Left renal pelvis (tissue), 4 donors: ENCODE measurements at regions not wholly inside any gene's neighbourhood (a gene's known extent, or its start where the extent isn't known, plus 50 kb on each side); places are given as distances from the start of the nearest gene placed in this dataset.

Experiments used
- DNase-seq, 4 donors: peaks; one replicate each; pipeline ENCODE4 v3.0.0-alpha.2; 2013; ENCODE audit warnings: low read depth in 4 of 4, low spot score in 3 of 4

DNA sequence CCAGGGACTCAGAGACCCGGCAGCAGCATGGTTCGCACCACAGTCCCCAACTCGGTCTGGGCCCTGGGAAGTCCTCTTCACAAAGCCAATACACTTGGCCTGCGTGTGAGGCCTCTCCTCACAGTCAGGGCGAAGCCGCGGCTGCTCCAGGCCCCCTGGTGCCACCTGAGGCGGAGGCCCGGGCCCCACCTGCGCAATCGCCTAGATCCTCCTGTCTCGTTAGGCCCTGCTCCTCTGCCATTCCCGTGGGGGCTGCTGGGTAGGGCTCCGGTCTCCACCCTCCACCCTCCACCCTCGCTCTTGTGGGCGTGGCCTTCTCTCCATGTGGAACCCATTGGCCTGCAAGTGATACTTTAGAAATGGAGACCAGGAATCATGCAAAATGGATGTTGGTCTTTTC is 553.3 kb downstream of the INHBA start:
- DNase-seq: no peak

DNA sequence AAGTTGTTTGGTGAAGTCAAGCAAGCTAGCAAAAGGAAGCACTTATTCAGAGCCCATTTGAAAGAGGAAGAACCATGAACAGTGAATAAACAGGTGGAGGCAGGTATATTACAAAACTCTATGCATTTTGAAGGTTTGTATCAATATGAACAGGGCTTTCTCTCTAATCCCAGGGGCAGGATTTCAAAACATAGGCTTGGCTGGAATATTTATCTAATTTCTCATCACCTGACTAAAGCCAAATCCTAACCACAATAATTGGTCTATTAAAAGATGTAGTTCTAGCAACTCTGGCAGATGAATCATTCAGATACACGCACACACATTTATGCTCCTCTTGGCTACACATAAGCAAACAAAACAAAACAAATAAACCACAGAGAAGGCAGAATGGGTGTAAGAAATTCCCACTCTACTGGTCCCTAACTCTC is 554.4 kb downstream of the INHBA start:
- DNase-seq: no peak

DNA sequence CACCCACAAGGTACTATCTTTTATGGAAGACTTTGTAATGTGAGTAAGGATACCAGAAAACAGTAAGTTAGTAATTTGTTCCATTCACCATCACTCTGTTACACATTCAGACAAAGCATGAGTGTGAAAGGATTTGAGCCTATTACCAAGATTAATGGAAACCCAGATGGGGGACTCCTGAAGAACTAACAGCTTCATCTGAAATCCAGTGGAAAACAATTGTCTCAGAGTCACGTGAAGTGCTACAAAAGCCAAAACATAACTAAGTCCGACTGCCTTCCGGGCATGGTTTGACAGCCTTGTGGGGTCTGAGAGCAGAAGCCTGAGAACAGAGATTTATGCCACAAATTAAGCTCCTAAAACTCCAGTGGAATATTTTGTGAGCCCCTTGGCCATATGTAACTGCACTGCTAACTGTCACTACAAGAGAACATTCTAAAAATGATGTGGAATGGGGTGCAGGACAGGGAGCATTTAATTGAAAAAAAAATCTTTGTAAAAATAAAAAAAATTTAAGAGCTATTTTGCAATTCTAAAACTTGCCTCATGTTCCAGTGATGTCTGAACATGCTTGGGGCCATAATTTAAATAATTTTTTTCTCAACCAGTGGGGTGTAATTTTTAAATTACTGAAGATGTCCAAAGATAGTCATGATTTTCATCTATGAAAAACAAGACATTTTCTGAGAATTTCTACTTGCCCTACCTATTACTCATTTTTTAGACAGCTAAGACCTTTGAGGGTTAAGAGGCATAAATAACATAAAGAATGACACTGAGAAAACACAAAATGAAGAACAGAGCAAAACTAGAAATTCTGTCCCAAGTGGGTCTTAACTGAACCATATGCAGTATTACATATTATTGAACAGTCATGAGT is 555.0 kb downstream of the INHBA start:
- no peak for DNase-seq

GRCh38 chr7:41146429-41146828 is 556.5 kb downstream of the INHBA start:
- no peak for DNase-seq

DNA sequence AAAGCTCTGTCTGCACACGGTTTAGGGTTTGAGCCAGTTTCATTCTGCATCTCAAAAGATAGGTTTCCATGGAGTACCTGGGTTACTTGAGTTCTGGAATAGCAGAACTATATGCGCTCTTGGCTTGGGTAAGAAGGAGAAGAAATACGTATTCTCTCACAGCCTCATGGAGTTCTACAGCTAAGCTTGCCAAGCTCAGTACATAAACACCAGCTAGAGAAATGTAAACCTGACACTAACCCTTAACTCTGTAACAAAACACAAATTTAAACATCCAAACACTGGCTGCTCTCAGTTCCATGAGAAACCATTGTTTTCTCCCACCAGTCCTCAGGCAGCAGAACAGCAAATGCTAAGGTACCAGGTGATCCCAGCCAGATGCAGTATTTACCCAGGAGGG is 557.2 kb downstream of the INHBA start:
- DNase-seq: no peak

DNA sequence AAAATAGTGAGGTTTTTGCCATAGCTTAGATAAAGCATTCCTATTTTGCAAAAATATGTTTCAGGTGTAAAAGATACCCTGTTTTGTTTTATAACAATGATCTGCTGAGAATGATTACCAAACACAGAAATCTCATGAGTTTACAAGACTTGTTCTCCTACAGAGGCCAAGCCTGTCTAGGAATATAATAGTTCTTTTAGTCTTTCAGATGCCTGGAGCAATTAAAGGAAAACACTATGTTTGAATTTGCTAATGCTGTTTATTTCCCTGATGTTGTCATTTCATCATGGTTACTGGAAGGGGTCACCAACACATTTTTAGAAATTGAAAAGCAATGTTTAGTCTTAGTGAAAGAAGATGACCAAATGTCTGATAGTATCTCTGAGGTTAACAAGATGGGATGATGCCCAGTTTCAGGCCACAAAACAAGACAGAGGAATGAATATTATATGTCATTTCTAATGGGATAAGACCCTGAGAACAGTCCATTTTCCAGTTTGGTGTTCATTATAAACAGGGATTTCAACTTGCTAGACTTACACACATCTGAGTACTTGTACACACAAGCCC is 559.9 kb downstream of the INHBA start:
- no peak for DNase-seq

- DNase-seq: no peak
These were observed 563.1 kb downstream of the INHBA start for GRCh38 chr7:41139789-41140188.

GRCh38 chr7:41136551-41136950 is 566.3 kb downstream of the INHBA start:
- no peak for DNase-seq

GRCh38 chr7:41135511-41135910 is 567.4 kb downstream of the INHBA start:
- DNase-seq: no peak

DNA sequence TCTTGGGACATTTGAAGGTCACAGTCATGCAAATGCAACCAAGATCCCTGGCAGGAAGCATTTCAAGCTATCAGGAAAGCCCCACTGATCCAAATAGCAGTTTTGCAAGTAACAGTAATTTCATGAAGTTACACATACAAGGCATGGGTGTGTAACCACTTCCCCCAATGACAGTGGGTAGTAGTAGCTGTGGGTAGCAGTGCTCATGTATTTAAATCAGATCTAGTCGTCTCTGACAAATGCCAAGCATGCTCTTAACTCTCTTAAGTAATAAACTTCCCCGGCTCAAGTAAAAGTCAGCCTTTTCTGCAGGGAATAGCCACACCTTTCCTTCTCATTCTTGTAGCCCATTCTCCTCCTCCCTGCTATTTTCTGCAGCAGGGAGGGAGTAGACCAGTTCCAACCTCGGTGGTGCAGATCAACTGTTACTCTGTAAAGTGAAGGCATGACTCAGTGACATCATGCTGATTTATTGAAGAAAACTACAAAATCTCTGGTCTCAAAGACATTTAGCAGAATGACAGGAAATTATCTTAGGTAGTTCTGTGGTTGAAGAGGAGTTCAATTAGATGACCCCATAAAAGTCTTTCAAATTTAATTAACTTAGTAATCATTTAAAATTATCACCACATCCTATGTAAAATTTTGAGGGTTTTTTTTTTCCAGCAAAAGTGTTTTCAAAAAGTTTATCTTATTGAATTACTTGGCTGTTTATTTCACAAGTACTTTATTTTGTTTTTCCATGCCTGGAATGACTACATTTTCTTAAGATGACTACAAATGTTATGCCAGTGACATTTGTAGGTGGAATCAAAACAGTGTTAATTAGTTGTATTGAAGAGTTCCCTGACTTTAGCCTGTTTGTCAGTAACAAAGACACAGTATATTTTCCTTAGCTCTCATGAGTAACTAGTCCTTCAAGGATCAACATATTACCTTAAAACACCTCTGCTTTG is 568.3 kb downstream of the INHBA start:
- no peak for DNase-seq

- no peak for DNase-seq
These were observed 569.1 kb downstream of the INHBA start for GRCh38 chr7:41133690-41134299.

DNA sequence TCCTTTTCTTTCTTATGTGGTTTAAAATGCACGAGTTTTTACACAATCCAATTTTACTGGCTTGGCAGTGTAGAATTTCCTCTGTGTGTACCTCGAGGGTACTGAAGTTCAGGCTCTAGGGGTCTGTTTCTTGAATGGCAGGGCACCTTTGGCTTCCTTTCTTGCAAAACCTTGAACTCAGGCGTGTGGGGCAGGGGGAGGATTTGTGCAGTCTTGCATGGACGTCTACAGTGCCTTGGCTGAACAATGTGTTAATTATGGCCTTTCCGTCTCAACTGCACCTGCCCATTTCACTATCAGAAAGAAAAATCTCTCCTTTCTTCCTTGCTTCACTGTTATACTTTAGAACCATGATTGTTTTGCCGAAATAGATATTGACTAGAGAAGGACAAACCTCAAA is 570.9 kb downstream of the INHBA start:
- DNase-seq: no peak

- no peak for DNase-seq
These were observed 572.2 kb downstream of the INHBA start for GRCh38 chr7:41130561-41131236.

GRCh38 chr7:41130086-41130485 is 572.8 kb downstream of the INHBA start:
- DNase-seq: no peak

- DNase-seq: no peak
These were observed 577.5 kb downstream of the INHBA start for GRCh38 chr7:41125343-41125742.

GRCh38 chr7:41122256-41122987 is 580.5 kb downstream of the INHBA start:
- no peak for DNase-seq

DNA sequence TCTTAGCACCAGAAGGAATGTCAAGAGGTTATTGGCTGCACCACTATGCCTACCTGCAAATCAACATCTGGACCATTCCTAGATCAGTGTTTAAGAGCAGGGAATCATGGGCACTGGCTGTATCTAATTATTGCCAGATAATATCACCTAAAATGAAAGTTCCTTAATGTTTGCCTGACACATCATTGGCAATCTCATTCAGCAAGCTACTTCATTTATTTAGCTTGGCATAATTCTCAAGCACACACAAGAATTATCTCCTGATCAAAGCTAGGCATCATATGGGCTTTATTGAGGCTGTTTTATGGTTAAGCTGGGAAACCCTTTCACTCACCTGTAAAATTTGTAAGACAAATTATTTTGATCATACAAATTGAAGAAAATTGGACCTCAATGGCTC is 581.7 kb downstream of the INHBA start:
- DNase-seq: no peak

- peak in 1 of 4 donors; percentile 25 for DNase-seq
These were observed 584.4 kb downstream of the INHBA start for GRCh38 chr7:41118486-41118885.

DNA sequence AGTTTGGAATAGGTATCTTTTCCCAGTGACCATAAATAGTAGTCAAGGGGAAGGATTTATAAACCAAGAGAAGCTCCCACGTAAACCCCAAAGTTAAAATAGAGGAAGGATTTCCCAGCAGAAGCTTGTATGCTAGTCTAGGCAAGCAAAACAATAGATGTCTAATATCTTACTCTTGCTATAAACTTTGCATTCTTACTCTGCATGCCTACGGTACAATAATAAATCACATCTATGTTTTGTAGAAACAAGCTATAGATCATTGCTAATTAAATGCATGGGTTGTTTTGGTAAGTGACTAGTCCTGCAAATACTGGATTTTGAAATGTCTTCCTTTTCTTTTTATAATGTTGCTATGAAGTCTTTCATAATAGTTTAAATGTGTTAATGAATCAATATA is 585.5 kb downstream of the INHBA start:
- DNase-seq: no peak

- DNase-seq: no peak
These were observed 586.1 kb downstream of the INHBA start for GRCh38 chr7:41116817-41117216.
